ENCODE measurements at regions not wholly inside any gene's neighbourhood (a gene's known extent, or its start where the extent isn't known, plus 50 kb on each side); places are given as distances from the start of the nearest gene placed in this dataset.

DNA sequence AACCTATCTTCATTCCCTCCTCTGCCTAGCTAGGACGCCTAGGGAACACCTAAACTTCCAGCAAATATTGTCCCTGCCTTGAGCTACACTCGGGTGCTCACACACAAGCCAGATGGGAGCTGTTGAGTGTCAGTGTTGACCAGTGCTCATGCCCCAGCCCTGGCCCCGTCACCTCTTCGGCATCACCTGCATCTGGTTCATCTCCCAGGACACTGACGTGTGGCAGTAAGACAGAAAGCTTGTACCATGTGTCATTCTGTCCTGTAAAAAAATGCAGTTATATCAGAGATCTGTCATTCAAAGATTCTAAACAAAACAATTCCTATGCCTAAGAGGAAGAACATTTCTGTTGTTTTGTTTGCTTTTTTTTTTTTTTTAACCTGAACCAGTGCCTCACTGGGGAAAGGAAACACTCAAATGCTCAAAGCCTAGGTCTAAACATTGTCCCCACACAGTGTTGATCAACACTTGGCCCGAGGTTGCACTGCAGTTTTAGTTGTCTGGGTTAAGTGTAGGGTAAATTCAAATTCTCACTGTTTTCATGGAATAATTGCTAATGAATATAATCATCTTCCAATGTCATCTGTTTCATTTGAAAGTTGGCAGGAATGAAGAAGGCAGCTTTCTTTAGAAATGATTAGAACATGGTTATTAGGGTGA is 102.7 kb upstream of the SASH1 start:
- H3K27me3 Mint-ChIP-seq: peaks cover 9% of the 10 kb centered on the region
- H3K27ac Mint-ChIP-seq: no peak overlapping the region
- no peak overlapping the region for H3K4me3 Mint-ChIP-seq
- CTCF ChIA-PET: no interaction called here
- ATAC-seq (ENCODE audit: low read depth): no peak
- no peak for DNase-seq
- TF ChIP-seq, protein P1, sequence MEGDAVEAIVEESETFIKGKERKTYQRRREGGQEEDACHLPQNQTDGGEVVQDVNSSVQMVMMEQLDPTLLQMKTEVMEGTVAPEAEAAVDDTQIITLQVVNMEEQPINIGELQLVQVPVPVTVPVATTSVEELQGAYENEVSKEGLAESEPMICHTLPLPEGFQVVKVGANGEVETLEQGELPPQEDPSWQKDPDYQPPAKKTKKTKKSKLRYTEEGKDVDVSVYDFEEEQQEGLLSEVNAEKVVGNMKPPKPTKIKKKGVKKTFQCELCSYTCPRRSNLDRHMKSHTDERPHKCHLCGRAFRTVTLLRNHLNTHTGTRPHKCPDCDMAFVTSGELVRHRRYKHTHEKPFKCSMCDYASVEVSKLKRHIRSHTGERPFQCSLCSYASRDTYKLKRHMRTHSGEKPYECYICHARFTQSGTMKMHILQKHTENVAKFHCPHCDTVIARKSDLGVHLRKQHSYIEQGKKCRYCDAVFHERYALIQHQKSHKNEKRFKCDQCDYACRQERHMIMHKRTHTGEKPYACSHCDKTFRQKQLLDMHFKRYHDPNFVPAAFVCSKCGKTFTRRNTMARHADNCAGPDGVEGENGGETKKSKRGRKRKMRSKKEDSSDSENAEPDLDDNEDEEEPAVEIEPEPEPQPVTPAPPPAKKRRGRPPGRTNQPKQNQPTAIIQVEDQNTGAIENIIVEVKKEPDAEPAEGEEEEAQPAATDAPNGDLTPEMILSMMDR (IDR thresholded peaks at IDR 0.05): no peak
- intact Hi-C loops (cut with micrococcal nuclease): no loop called here
- H3K9me3 Mint-ChIP-seq: no peaks in the 10 kb centered on the region
- H3K4me1 Mint-ChIP-seq: no peaks in the 10 kb centered on the region
- H3K36me3 Mint-ChIP-seq (ENCODE audit: low read depth): no peaks in the 10 kb centered on the region
- POLR2A ChIA-PET: no interaction called here

DNA sequence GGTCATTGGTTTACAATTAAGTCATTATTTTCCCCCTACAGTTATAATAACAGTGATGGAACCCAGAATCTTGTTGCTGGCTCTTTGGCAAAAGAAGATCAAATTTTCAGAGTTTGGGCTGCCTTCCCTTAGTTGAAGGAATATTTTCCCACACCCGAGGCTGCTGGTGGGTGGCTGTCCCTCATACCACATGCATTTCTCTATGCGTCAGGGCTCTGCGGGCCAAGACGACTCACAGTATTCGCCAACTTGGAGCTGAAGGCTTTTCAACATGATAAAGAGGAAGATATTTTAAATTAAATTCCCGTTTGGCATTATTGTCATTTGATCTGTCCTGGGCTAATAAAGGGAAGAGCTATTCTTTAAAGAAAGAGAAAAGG is 102.2 kb upstream of the SASH1 start:
- no peaks in the 10 kb centered on the region for H3K9me3 Mint-ChIP-seq
- intact Hi-C loops (cut with micrococcal nuclease): no loop called here
- H3K27me3 Mint-ChIP-seq: peaks cover 11% of the 10 kb centered on the region
- H3K4me3 Mint-ChIP-seq: no peak overlapping the region
- ChIA-PET POLR2A (no interaction called here), CTCF (no interaction called here)
- ATAC-seq (ENCODE audit: low read depth) (no peak), DNase-seq (no peak)
- H3K4me1 Mint-ChIP-seq: no peaks in the 10 kb centered on the region
- no peak overlapping the region for H3K27ac Mint-ChIP-seq
- TF ChIP-seq, protein P1 (IDR thresholded peaks at IDR 0.05): no peak
- H3K36me3 Mint-ChIP-seq (ENCODE audit: low read depth): no peaks in the 10 kb centered on the region

DNA sequence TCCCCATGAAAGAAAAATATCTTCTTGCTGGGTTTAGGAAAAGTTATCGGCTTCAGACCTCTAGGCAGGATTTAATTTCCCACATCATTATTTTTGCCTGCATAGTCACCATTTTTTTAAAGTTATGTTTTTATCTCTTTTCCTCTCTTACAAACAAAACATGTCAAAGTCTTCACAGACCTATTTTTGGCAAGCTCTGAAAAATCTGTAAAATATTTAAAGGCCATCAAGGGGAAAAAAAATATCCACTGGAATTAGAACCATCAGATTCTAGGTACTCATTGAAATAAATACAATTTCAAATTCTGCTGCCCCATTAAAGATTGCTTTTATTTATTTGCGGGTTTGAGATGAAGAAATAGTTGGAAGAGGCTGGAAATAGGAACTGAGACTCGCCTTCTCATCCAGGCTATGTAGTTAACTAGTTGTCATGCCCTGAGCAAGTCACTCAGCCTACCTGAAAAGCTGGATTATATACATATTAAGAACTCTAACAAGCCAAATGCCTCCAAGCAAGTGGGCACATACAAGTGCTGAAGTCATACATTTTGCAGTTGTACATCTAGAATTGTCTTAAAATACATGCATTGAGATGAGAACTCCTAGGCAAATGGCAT is 101.7 kb upstream of the SASH1 start:
- Mint-ChIP-seq H3K4me1 (no peaks in the 10 kb centered on the region), H3K27ac (no peak overlapping the region), H3K4me3 (no peak overlapping the region), H3K36me3 (ENCODE audit: low read depth) (no peaks in the 10 kb centered on the region), H3K27me3 (peaks cover 12% of the 10 kb centered on the region), H3K9me3 (no peaks in the 10 kb centered on the region)
- intact Hi-C loops (cut with micrococcal nuclease): no loop called here
- POLR2A ChIA-PET: no interaction called here
- CTCF ChIA-PET: no interaction called here
- no peak for ATAC-seq (ENCODE audit: low read depth)
- TF ChIP-seq, protein P1 (IDR thresholded peaks at IDR 0.05): no peak
- no peak for DNase-seq

DNA sequence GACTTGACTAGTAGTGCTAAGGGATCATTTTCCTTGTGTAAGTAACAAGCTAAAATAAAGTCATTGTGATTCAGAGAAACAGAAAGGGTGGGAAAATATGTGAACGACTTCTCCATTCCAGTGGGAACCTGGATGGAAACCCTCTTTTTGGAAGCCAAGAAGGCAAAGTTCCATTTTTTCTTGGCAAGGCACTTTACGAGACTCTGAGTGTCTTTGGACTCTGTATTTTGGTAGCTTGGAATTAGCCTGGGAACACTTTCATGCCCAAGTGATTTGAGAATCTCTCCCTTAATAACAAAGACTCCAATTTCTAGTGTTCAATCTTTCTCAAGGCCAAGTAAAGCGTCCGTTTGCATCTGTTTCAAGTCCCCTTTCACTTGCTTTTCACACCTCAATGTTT is 100.5 kb upstream of the SASH1 start:
- Mint-ChIP-seq H3K27ac (no peak overlapping the region), H3K27me3 (peaks cover 12% of the 10 kb centered on the region), H3K4me1 (no peaks in the 10 kb centered on the region), H3K36me3 (ENCODE audit: low read depth) (no peaks in the 10 kb centered on the region), H3K9me3 (no peaks in the 10 kb centered on the region), H3K4me3 (no peak overlapping the region)
- no peak for DNase-seq
- TF ChIP-seq, protein P1 (IDR thresholded peaks at IDR 0.05): no peak
- intact Hi-C loops (cut with micrococcal nuclease): no loop called here
- ChIA-PET POLR2A (no interaction called here), CTCF (no interaction called here)
- ATAC-seq (ENCODE audit: low read depth): no peak

DNA sequence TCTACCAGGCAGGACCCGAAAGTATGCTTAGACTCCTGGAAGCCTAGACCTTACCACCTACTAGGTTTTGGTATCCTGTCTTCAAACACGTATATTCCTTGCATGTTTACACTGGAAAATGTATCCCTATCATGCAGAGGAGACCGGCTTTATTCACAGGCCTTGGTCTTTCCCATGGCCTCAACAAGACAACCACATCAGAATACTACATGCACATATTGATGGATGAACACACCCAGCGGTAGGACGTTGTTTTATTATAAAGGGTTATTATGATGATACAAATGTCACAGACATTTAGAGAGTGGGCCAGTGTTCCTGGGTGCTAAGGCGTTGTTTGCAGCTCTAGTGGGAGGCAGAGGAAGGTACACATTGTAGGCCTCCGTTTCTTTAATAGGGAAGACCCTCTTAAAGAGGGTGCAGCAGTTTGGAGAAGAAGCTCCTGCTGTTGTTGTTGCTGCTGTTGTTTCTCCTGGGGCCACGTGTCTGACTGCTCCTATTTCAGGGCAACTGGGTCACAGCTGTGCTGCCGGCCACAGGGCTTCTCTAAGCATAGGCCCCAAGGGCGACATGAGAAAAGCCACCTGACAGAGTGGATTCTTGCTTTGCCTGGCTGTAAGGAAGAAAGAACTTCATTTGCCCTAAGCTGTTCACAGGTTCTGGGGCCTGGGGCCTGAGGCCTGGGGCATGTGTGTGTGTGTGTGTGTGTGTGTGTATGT is 98.3 kb upstream of the SASH1 start:
- Mint-ChIP-seq H3K4me1 (no peaks in the 10 kb centered on the region), H3K4me3 (no peak overlapping the region), H3K27ac (no peak overlapping the region), H3K9me3 (no peaks in the 10 kb centered on the region), H3K27me3 (peaks cover 9% of the 10 kb centered on the region), H3K36me3 (ENCODE audit: low read depth) (no peaks in the 10 kb centered on the region)
- ATAC-seq (ENCODE audit: low read depth) (no peak), DNase-seq (no peak)
- ChIA-PET CTCF (no interaction called here), POLR2A (no interaction called here)
- intact Hi-C loops (cut with micrococcal nuclease): no loop called here
- TF ChIP-seq, protein P1 (IDR thresholded peaks at IDR 0.05): no peak
